MCF 10A (cell line): ENCODE measurements at regions not wholly inside any gene's neighbourhood (a gene's known extent, or its start where the extent isn't known, plus 50 kb on each side); places are given as distances from the start of the nearest gene placed in this dataset.

Experiments used
- BruUV-seq: library from RNA; stranded (reverse); fragments of 400-500 nt; replicated peaks from 2 replicates; lab custom pipeline; 2021; lab: Mats Ljungman, UMichigan
- CTCF ChIA-PET: fragments of 300-600 bp; sonication (Branson Sonifier 250); formaldehyde crosslinking; extraction: SDS; loops from one replicate; lab custom pipeline; 2021; ENCODE audit warnings: antibody characterized with exemption, inconsistent platforms; lab: Yijun Ruan, JAX
- POLR2A ChIA-PET: fragments of 300-600, 350-650 bp; sonication (Branson Sonifier 250); formaldehyde crosslinking; extraction: SDS; loops from one replicate; lab custom pipeline; 2020; ENCODE audit warnings: antibody characterized with exemption, inconsistent platforms; lab: Yijun Ruan, JAX
- DNase-seq: peaks from one replicate; pipeline ENCODE4 v3.0.0-alpha.2; 2018; ENCODE audit not compliant: unreplicated experiment
- H3K27ac Mint-ChIP-seq: one replicate; pipeline ENCODE4 v1.8.0; 2022; ENCODE audit warnings: mild to moderate bottlenecking, low read depth, mixed read lengths; ENCODE audit not compliant: unreplicated experiment
- H3K27me3 Mint-ChIP-seq: one replicate; pipeline ENCODE4 v1.8.0; 2022; ENCODE audit warnings: mixed read lengths; ENCODE audit not compliant: insufficient read depth, unreplicated experiment
- H3K36me3 Mint-ChIP-seq: one replicate; pipeline ENCODE4 v1.8.0; 2022; ENCODE audit warnings: mild to moderate bottlenecking, moderate library complexity, mixed read lengths; ENCODE audit not compliant: insufficient read depth, unreplicated experiment
- H3K4me1 Mint-ChIP-seq: one replicate; pipeline ENCODE4 v1.8.0; 2022; ENCODE audit warnings: mixed read lengths; ENCODE audit not compliant: insufficient read depth, unreplicated experiment
- H3K4me3 Mint-ChIP-seq: one replicate; pipeline ENCODE4 v1.8.0; 2022; ENCODE audit warnings: mild to moderate bottlenecking, moderate library complexity, mixed read lengths; ENCODE audit not compliant: unreplicated experiment
- H3K9me3 Mint-ChIP-seq: one replicate; pipeline ENCODE4 v1.8.0; 2022; ENCODE audit warnings: mixed read lengths; ENCODE audit not compliant: unreplicated experiment
- CTCF ChIP-seq: fragments of 200-600 bp; IDR thresholded peaks from one replicate; pipeline ENCODE4 v1.8.0; 2022; ENCODE audit warnings: antibody characterized with exemption, mild to moderate bottlenecking; ENCODE audit not compliant: unreplicated experiment
- intact Hi-C: fragments of 100-400 bp; cut with micrococcal nuclease; formaldehyde crosslinking; loops from 2 replicates; pipeline ENCODE4 v1.14.1; 2022

GRCh38 chr5:81852291-81853029, 101.6 kb upstream of the SSBP2 start:
- no TSS peak for BruUV-seq
- Mint-ChIP-seq H3K4me3 (peak overlapping the region; percentile 83), H3K36me3 (no peaks in the 10 kb centered on the region), H3K27ac (peak overlapping the region; percentile 84), H3K27me3 (no peaks in the 10 kb centered on the region), H3K4me1 (peaks cover 41% of the 10 kb centered on the region), H3K9me3 (no peaks in the 10 kb centered on the region)
- ChIA-PET POLR2A (interaction anchor here (0.6 to 7.4 kb wide), 20 partner anchors 9 to 431 kb away, joined by 3 to 331 read pairs (median 6); partner anchors contain the start of genes ATG10 and SSBP2), CTCF (interaction anchor here (0.6 to 2.8 kb wide), 11 partner anchors 14 to 627 kb away, joined by 3 to 25 read pairs (median 13); partner anchors contain the start of gene SSBP2)
- intact Hi-C loops: loop anchor here (2.0 kb wide), 1 partner anchor 346 kb away; no protein-coding TSS in a partner anchor
- no peak for DNase-seq
- TF ChIP-seq CTCF: no peak

GRCh38 chr5:81851481-81852178, 100.7 kb upstream of the SSBP2 start:
- Mint-ChIP-seq H3K27ac (peak overlapping the region; percentile 84), H3K27me3 (no peaks in the 10 kb centered on the region), H3K9me3 (no peaks in the 10 kb centered on the region), H3K4me3 (peak overlapping the region; percentile 83), H3K36me3 (no peaks in the 10 kb centered on the region), H3K4me1 (peaks cover 33% of the 10 kb centered on the region)
- intact Hi-C loops: loop anchor here (1.0 to 2.0 kb wide), 5 partner anchors 64 to 374 kb away; partner anchors contain the start of gene SSBP2
- TF ChIP-seq CTCF: no peak
- ChIA-PET POLR2A (interaction anchor here (0.6 to 7.4 kb wide), 23 partner anchors 9 to 432 kb away, joined by 3 to 331 read pairs (median 5); partner anchors contain the start of genes ATG10 and SSBP2), CTCF (interaction anchor here (0.6 to 2.8 kb wide), 17 partner anchors 13 to 626 kb away, joined by 3 to 25 read pairs (median 6); partner anchors contain the start of gene SSBP2)
- peak; percentile 91 for DNase-seq
- no TSS peak for BruUV-seq

- Mint-ChIP-seq H3K27me3 (no peaks in the 10 kb centered on the region), H3K36me3 (no peaks in the 10 kb centered on the region), H3K4me3 (peak overlapping the region; percentile 83), H3K27ac (peak overlapping the region; percentile 84), H3K9me3 (no peaks in the 10 kb centered on the region), H3K4me1 (peaks cover 32% of the 10 kb centered on the region)
- POLR2A ChIA-PET: interaction anchor here (0.9 to 7.4 kb wide), 20 partner anchors 8 to 344 kb away, joined by 3 to 331 read pairs (median 6); partner anchors contain the start of genes ATG10 and SSBP2
- intact Hi-C loops: loop anchor here (1.0 kb wide), 4 partner anchors 63 to 375 kb away; partner anchors contain the start of gene SSBP2
- no peak for TF ChIP-seq CTCF
- CTCF ChIA-PET: interaction anchor here (0.5 to 2.8 kb wide), 20 partner anchors 12 to 549 kb away, joined by 3 to 25 read pairs (median 4); partner anchors contain the start of gene SSBP2
- DNase-seq: no peak
- no TSS peak for BruUV-seq
Measured at GRCh38 chr5:81850501-81851357, 99.8 kb upstream of the SSBP2 start.
